GM12891 (cell line): ENCODE measurements at regions not wholly inside any gene's neighbourhood (a gene's known extent, or its start where the extent isn't known, plus 50 kb on each side); places are given as distances from the start of the nearest gene placed in this dataset.

Experiments
- PAX5 ChIP-seq: IDR thresholded peaks from 2 replicates; pipeline ENCODE4 v1.6.1; 2011; ENCODE audit warnings: low read length, moderate library complexity, mild to moderate bottlenecking; ENCODE audit not compliant: insufficient read depth, severe bottlenecking
- POLR2A ChIP-seq: IDR thresholded peaks from 2 replicates; pipeline ENCODE4 v1.6.1; 2011; ENCODE audit warnings: low read depth, low read length, control low read depth
- POLR2AphosphoS5 ChIP-seq: IDR thresholded peaks from 2 replicates; pipeline ENCODE4 v1.6.1; 2011; ENCODE audit warnings: low read depth, low read length, control low read depth
- POU2F2 ChIP-seq: IDR thresholded peaks from 2 replicates; pipeline ENCODE4 v1.6.1; 2011; ENCODE audit warnings: low read depth, mild to moderate bottlenecking, control low read depth, low read length, moderate library complexity
- SPI1 ChIP-seq: IDR thresholded peaks from 2 replicates; pipeline ENCODE4 v1.6.1; 2011; ENCODE audit warnings: low read depth, low read length, control low read depth
- TAF1 ChIP-seq: IDR thresholded peaks from 2 replicates; pipeline ENCODE4 v1.6.1; 2011; ENCODE audit warnings: low read depth, low read length, control low read depth

DNA sequence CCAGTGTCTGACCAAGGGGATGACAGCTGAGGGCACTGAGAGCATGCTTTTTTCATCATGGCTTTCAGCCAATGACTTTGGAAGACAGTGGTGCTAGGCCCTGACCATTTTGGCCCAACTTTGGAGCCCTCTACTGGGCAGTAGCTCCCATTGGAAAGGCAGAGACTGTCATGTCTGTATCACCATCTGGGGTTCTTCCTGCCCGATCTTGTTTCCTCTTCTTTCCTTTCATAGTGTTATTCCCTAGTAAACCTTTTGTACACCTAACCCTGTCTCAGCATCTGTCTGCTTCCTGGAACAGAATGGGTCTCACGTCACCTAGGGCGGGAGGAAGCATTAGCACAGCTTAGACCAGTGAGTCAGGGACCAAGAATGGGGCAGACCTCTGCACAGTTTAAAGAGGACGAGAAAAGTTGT, 97.4 kb upstream of the MAST4 start:
- TF ChIP-seq POLR2A (no peak), POLR2AphosphoS5 (no peak), POU2F2 (no peak), SPI1 (no peak), TAF1 (no peak), PAX5 (no peak)
